MM.1S (cell line): ENCODE measurements at regions not wholly inside any gene's neighbourhood (a gene's known extent, or its start where the extent isn't known, plus 50 kb on each side); places are given as distances from the start of the nearest gene placed in this dataset.

ENCODE experiments used
- CTCF ChIP-seq: fragments of 300-600 bp; sonication (generic); IDR thresholded peaks from 2 replicates; pipeline ENCODE4 v1.5.1; 2016; ENCODE audit warnings: antibody characterized with exemption, low read length, mixed read lengths
- EZH2 ChIP-seq: fragments of 300-600 bp; sonication (generic); optimal IDR thresholded peaks from 2 replicates; pipeline ENCODE3; 2017; ENCODE audit warnings: low read depth, mild to moderate bottlenecking, antibody characterized with exemption, low read length, mixed read lengths
- EZH2phosphoT487 ChIP-seq: fragments of 300-600 bp; sonication (generic); IDR thresholded peaks from 2 replicates; pipeline ENCODE4 v1.6.1; 2018; ENCODE audit warnings: antibody characterized with exemption, low read length

DNA sequence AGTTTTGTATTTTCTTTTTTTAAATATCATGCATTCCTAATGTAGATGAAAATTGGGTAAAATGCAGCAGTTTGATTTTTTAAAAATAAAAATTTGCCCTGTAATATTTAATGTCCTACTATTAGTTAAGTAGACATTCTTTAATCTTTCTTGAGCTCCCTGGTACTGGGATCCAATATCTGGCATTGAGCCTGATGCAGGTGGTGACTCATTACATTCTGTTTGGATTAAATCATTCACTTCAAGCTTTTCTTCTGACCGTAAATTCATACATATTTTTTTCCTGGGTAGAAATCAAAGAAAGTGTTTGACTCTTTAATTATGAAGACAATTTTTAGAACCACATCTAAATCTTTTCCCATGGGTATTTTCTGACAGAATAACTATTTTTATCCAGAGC lies 768.8 kb upstream of the SLC35B3 start:
- no peak for TF ChIP-seq CTCF
- no peak for TF ChIP-seq EZH2phosphoT487
- TF ChIP-seq EZH2, result no peak
